ENCODE measurements at regions not wholly inside any gene's neighbourhood (a gene's known extent, or its start where the extent isn't known, plus 50 kb on each side); places are given as distances from the start of the nearest gene placed in this dataset.
"Not testable (repeated sequence)": the region's sequence is repeated elsewhere in the genome, so short reads cannot be mapped to it uniquely, and the experiment has no call there.

DNA sequence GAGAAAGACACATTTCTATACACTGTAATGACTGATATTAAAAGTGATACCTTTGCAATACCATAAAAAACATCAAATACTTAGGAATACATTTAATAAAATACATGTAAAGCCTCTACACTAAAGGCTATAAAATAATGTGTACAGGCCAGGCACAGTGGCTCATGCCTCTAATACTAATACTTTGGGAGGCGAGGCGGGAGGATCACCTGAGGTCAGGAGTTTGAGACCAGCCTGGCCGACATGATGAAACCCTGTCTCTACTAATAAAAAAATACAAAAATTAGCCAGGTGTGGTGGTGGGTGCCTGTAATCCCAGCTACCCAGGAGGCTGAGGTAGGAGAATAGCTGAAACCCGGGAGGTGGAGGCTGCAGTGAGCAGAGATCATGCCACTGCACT, 59.8 kb upstream of the RTL6 start:
- intact Hi-C loops (cut with micrococcal nuclease), result not testable (repeated sequence)

DNA sequence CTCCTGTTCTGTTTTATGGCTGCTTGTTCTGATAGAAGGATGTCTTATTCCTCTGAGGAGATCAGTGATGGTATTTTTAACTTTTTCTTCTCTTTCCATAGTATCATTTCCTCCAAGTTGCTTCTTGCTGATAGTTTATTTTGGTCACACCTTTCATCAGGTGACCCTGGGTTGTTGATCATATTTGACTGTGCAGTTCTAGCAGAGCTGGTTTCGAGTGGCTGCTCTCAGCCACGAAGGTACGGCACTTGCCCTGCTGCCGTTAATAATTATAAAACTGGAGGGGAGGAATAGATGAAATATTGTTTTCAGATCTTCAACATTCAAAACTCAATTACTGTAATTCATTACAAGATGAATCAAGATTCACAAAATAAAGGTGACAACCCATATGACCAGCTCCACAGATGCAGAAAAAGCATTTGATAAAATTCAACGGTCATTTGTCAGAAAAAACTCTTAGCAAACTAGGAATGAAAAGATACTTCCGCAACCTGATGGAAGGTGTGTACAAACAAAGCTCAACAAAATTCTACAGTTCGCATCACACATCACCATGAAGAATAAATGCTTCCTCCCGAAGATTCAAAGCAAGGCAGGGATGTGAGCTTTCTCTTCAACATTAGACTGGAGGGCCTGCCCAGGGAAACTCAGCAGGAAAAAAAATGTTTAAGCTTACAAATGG, 59.2 kb upstream of the RTL6 start:
- intact Hi-C loops (cut with micrococcal nuclease), result no loop called here

GRCh38 chr22:44555597-44555996, 57.6 kb upstream of the RTL6 start:
- intact Hi-C loops (cut with micrococcal nuclease), result no loop called here

DNA sequence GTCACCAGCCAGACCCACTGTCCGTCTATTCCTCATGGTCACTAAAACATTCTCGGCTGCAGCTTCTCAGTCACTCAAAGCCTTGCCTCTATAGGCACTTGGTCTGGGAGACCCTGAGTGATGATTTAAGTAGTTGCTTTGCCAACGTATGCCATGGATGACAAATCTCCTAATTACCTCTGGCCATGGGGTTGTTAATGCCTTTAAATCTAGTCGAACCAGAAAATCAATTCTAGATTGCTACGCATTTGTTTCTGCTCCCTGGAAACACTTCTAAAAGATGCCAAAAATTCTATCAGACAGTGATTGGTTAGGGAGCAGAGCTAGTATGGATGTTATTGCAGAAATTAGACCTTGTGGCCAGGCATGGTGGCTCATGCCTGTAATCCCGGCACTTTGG, 57.0 kb upstream of the RTL6 start:
- intact Hi-C loops (cut with micrococcal nuclease), result no loop called here

GRCh38 chr22:44554411-44554810, 56.4 kb upstream of the RTL6 start:
- intact Hi-C loops (cut with micrococcal nuclease), result no loop called here

DNA sequence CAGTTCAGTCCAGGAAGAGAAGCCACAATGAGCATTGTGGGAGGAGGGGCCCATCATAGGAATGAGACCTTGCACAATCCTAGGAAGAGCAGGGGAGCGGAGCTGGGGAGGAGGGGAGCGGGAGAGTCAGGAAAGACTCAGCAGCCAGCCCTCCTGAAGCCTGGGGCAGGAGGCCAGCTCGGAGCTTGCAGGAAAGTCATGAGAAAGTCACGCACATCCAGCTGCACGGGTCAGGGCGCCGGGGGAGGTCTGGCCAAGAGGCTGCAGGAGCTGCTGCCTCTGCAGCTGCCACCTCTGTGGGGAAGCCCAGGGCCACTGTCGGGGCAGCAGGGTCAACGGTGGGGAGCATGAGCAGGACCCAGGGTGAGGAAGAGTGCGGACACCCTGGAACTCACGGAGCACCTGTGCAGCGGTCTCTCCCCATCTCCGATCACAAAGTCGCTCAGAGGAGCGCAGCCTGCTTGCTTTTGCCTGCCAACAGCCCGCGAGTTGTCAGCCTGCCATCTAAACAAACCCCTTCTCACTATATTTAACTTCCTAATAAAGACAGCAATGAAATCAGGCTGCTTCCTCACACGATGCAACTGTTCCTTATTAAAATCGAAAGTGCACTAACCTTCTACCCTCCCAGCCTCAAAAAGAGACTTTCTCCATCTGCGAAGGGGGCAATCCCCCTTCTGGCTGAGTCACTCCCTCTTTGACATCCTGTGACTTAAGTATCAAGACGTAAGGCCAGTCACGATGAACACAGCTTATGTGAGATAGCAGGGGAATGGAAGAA, 52.9 kb upstream of the RTL6 start:
- intact Hi-C loops (cut with micrococcal nuclease), result no loop called here

- intact Hi-C loops (cut with micrococcal nuclease), result no loop called here
Measured at GRCh38 chr22:44549701-44550100, 51.7 kb upstream of the RTL6 start.

GRCh38 chr22:44548981-44549380, 50.9 kb upstream of the RTL6 start:
- intact Hi-C loops (cut with micrococcal nuclease), result no loop called here
